SK-N-SH (cell line): ENCODE measurements at regions not wholly inside any gene's neighbourhood (a gene's known extent, or its start where the extent isn't known, plus 50 kb on each side); places are given as distances from the start of the nearest gene placed in this dataset.

ENCODE experiments used
- CTCF ChIA-PET: fragments of 300-600, 350-600 bp; formaldehyde crosslinking; extraction: SDS; loops from one replicate; lab custom pipeline; 2021; lab: Yijun Ruan, JAX
- POLR2A ChIA-PET: fragments of 350-600 bp; sonication (Branson Sonifier 250); formaldehyde crosslinking; extraction: SDS; loops from one replicate; lab custom pipeline; 2020; ENCODE audit warnings: antibody characterized with exemption, inconsistent platforms; lab: Yijun Ruan, JAX
- DNase-seq: peaks from one replicate; pipeline ENCODE4 v3.0.0; 2012
- H2AFZ ChIP-seq: fragments of 200-600 bp; sonication (generic); 2 replicates; pipeline ENCODE4 v1.8.1; 2016; ENCODE audit warnings: antibody characterized with exemption, mild to moderate bottlenecking, low read depth
- H3F3A ChIP-seq: fragments of 200-600 bp; sonication (generic); replicated peaks from 2 replicates; pipeline ENCODE3; 2016; ENCODE audit warnings: antibody characterized with exemption, mild to moderate bottlenecking; ENCODE audit not compliant: insufficient read depth
- H3K27ac ChIP-seq, 2 experiments: fragments of 200-500 bp in 1 of 2; fragments of 200-600 bp in 1 of 2; sonication (Bioruptor generic) in 1 of 2; sonication (generic), shearing (Covaris generic) in 1 of 2; 2 replicates each; pipeline versions ENCODE4 v1.5.1 to v1.6.1; 2014 to 2016; ENCODE audit warnings: low read depth in 2 of 2, inconsistent platforms in 1 of 2, low read length in 1 of 2, mild to moderate bottlenecking in 1 of 2, mixed read lengths in 1 of 2
- H3K27me3 ChIP-seq: fragments of 200-600 bp; sonication (generic), shearing (Covaris generic); 2 replicates; pipeline ENCODE4 v1.6.1; 2016; ENCODE audit warnings: mixed run types; ENCODE audit not compliant: insufficient read depth
- H3K36me3 ChIP-seq, 2 experiments: fragments of 200-500 bp in 1 of 2; fragments of 200-600 bp in 1 of 2; sonication (Bioruptor generic) in 1 of 2; sonication (generic) in 1 of 2; replicated peaks in 1 of 2; 2 replicates each; pipeline versions ENCODE3 to v1.5.1; 2014 to 2016; ENCODE audit warnings: low read length in 1 of 2, mild to moderate bottlenecking in 1 of 2; ENCODE audit not compliant: insufficient read depth in 2 of 2, control insufficient read depth in 1 of 2
- H3K4me1 ChIP-seq, 2 experiments: fragments of 200-500 bp in 1 of 2; fragments of 200-600 bp in 1 of 2; sonication (Bioruptor generic) in 1 of 2; sonication (generic), shearing (Covaris generic) in 1 of 2; 2 replicates each; pipeline versions ENCODE4 v1.5.1 to v1.6.1; 2014 to 2016; ENCODE audit warnings: low read depth in 1 of 2, low read length in 1 of 2, mixed run types in 1 of 2; ENCODE audit not compliant: insufficient read depth in 2 of 2, control insufficient read depth in 1 of 2
- H3K4me2 ChIP-seq: fragments of 200-600 bp; sonication (generic), shearing (Covaris generic); 2 replicates; pipeline ENCODE4 v1.6.1; 2017; ENCODE audit warnings: mixed run types
- H3K4me3 ChIP-seq, 2 experiments: fragments of 200-500 bp in 1 of 2; fragments of 200-600 bp in 1 of 2; sonication (Bioruptor generic) in 1 of 2; sonication (generic), shearing (Covaris generic) in 1 of 2; 2 replicates each; pipeline versions ENCODE4 v1.5.1 to v1.8.1; 2014 to 2016; ENCODE audit warnings: low read depth in 2 of 2, inconsistent platforms in 1 of 2, low read length in 1 of 2, mild to moderate bottlenecking in 1 of 2, mixed read lengths in 1 of 2, moderate library complexity in 1 of 2
- H3K79me2 ChIP-seq: fragments of 200-600 bp; sonication (generic); 2 replicates; pipeline ENCODE4 v1.8.1; 2017; ENCODE audit warnings: mild to moderate bottlenecking; ENCODE audit not compliant: insufficient read depth
- H3K9ac ChIP-seq: fragments of 200-600 bp; sonication (generic); 2 replicates; pipeline ENCODE4 v1.6.1; 2017; ENCODE audit warnings: mixed run types
- H3K9me2 ChIP-seq: fragments of 200-600 bp; sonication (generic); 2 replicates; pipeline ENCODE4 v1.6.1; 2017; ENCODE audit warnings: mixed run types
- H3K9me3 ChIP-seq: fragments of 200-600 bp; sonication (generic); 2 replicates; pipeline ENCODE4 v1.6.1; 2017; ENCODE audit warnings: mixed run types, mild to moderate bottlenecking, moderate library complexity
- H4K20me1 ChIP-seq: fragments of 200-600 bp; sonication (generic); 2 replicates; pipeline ENCODE4 v1.6.1; 2017; ENCODE audit warnings: mild to moderate bottlenecking, mixed run types; ENCODE audit not compliant: insufficient read depth
- CHD2 ChIP-seq: fragments of 150-350 bp; IDR thresholded peaks from 2 replicates; pipeline ENCODE4 v1.6.1; 2018; ENCODE audit warnings: low read length; ENCODE audit not compliant: partially characterized antibody
- CTCF ChIP-seq: fragments of 200-600 bp; sonication (generic); IDR thresholded peaks from 2 replicates; pipeline ENCODE4 v1.6.1; 2017; ENCODE audit warnings: antibody characterized with exemption, mild to moderate bottlenecking, moderate library complexity
- ELF1 ChIP-seq: IDR thresholded peaks from 2 replicates; pipeline ENCODE4 v1.4.0; 2012
- EP300 ChIP-seq, 2 experiments: IDR thresholded peaks; 2 replicates each; pipeline versions ENCODE4 v1.4.0 to v1.6.1; 2012; ENCODE audit warnings: borderline replicate concordance in 1 of 2, low read depth in 1 of 2, low read length in 1 of 2
- EZH2phosphoT487 ChIP-seq: fragments of 200-600 bp; sonication (generic); IDR thresholded peaks from 2 replicates; pipeline ENCODE4 v1.6.1; 2017; ENCODE audit warnings: low read depth, mixed run types, mild to moderate bottlenecking, antibody characterized with exemption, moderate library complexity, borderline replicate concordance
- GABPA ChIP-seq: IDR thresholded peaks from 2 replicates; pipeline ENCODE4 v1.4.0; 2012; ENCODE audit warnings: low read depth, mild to moderate bottlenecking
- GATA2 ChIP-seq: sonication (generic); formaldehyde crosslinking; IDR thresholded peaks from 2 replicates; pipeline ENCODE4 v1.5.0; 2020; ENCODE audit warnings: mild to moderate bottlenecking, missing genetic modification reagents
- JUND ChIP-seq: IDR thresholded peaks from 2 replicates; pipeline ENCODE4 v1.4.0; 2012
- MAX ChIP-seq: IDR thresholded peaks from 2 replicates; pipeline ENCODE4 v1.4.0; 2012; ENCODE audit warnings: low read depth
- MEF2A ChIP-seq: IDR thresholded peaks from 2 replicates; pipeline ENCODE4 v1.4.0; 2012; ENCODE audit warnings: low read depth, borderline replicate concordance
- MXI1 ChIP-seq: IDR thresholded peaks from 2 replicates; pipeline ENCODE4 v1.6.1; 2012; ENCODE audit warnings: mild to moderate bottlenecking, low read depth, low read length, improper control_type of control experiment
- NFIC ChIP-seq: IDR thresholded peaks from 2 replicates; pipeline ENCODE4 v1.4.0; 2012; ENCODE audit warnings: borderline replicate concordance
- NRF1 ChIP-seq: IDR thresholded peaks from 2 replicates; pipeline ENCODE4 v1.6.1; 2012; ENCODE audit warnings: low read depth, mild to moderate bottlenecking, low read length
- RFX5 ChIP-seq: IDR thresholded peaks from 2 replicates; pipeline ENCODE4 v1.6.1; 2012; ENCODE audit warnings: mild to moderate bottlenecking, improper control_type of control experiment, low read length
- SIN3A ChIP-seq: IDR thresholded peaks from 2 replicates; pipeline ENCODE4 v1.6.1; 2012; ENCODE audit warnings: low read depth, mild to moderate bottlenecking, low read length, moderate library complexity, borderline replicate concordance
- TAF1 ChIP-seq: IDR thresholded peaks from 2 replicates; pipeline ENCODE4 v1.6.1; 2012; ENCODE audit warnings: low read depth, mild to moderate bottlenecking, low read length, moderate library complexity, borderline replicate concordance
- TCF12 ChIP-seq: IDR thresholded peaks from 2 replicates; pipeline ENCODE4 v1.4.0; 2012
- WGBS: methylation state at CpG from one replicate; pipeline ENCODE4 v1.1.6; 2017; ENCODE audit warnings: low lambda C conversion rate; 5-methylcytosine and 5-hydroxymethylcytosine counted together
- TF ChIP-seq, protein P1 (sequence below): IDR thresholded peaks from 2 replicates; pipeline ENCODE4 v1.6.1; 2012; ENCODE audit warnings: mild to moderate bottlenecking, low read depth, low read length, moderate library complexity
- TF ChIP-seq, protein P2 (sequence below): IDR thresholded peaks from 2 replicates; pipeline ENCODE4; 2012
- TF ChIP-seq, protein P3 (sequence below): fragments of 150-350 bp; IDR thresholded peaks from 2 replicates; pipeline ENCODE4 v1.6.1; 2016; ENCODE audit warnings: mild to moderate bottlenecking, low read depth, low read length

DNA sequence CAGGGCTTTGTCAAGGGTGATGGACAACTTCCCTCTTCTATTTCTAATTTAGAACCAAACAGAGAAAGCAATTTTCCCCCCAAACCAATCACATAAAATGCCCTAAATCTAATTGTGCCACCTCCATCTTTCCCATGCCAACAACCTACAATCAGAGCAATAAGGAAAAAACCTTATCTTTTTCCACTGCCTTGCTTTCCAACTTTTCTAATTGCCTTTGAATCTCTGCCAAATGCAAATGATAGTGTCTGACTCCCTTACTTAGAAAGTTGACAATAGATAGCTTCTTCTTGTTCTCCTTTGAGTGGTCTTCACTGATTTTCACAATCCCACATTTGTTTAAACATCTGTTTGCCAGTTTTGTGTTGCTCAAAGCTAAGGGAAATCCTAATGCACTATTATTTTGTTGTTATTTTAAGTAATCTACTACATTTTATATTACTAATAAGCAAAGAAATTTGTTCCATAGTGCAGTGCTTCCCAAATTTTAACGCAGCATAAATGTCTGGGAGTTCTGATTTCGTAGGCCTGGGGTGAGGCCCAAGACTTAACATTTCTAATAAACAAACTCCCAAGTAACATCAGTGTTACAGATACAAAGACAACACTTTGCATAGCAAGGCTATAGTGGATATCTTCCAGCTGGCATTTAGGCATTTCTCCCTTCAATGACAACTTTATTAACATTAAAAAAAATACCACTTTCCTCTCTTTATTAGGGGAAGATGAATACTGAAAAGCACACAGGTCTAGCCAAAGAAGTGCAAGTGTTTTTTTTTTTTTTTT lies 696.3 kb upstream of the USP15 start:
- H3K27me3 ChIP-seq: no peaks in the 10 kb centered on the region
- no peak for TF ChIP-seq CHD2
- TF ChIP-seq TAF1: no peak
- TF ChIP-seq ELF1: no peak
- TF ChIP-seq RFX5: no peak
- no peak for TF ChIP-seq NRF1
- TF ChIP-seq EP300 (IDR thresholded peaks at IDR 0.05; ENCODE audit: borderline replicate concordance in 1 of 2, low read depth in 1 of 2, low read length in 1 of 2): no peak
- H2AFZ ChIP-seq: no peak overlapping the region
- ChIA-PET POLR2A (no interaction called here), CTCF (no interaction called here)
- no peak overlapping the region for H3K9ac ChIP-seq
- no peak overlapping the region for H3K4me2 ChIP-seq
- H3K9me2 ChIP-seq: no peaks in the 10 kb centered on the region
- DNase-seq: no peak
- H3K9me3 ChIP-seq: no peaks in the 10 kb centered on the region
- no peak overlapping the region for H3K27ac ChIP-seq
- no peaks in the 10 kb centered on the region for H3K36me3 ChIP-seq
- H3F3A ChIP-seq: no peaks in the 10 kb centered on the region
- H3K4me1 ChIP-seq: no peaks in the 10 kb centered on the region
- 3% methylated on average over 2 of the region's 2 CpGs for WGBS
- no peak overlapping the region for H3K4me3 ChIP-seq
- H4K20me1 ChIP-seq: no peaks in the 10 kb centered on the region
- H3K79me2 ChIP-seq: no peaks in the 10 kb centered on the region

- Histone ChIP-seq H4K20me1 (no peaks in the 10 kb centered on the region), H3K4me3 (no peak overlapping the region), H3K27ac (no peak overlapping the region), H3K9me3 (no peaks in the 10 kb centered on the region), H3K4me2 (no peak overlapping the region), H2AFZ (no peak overlapping the region), H3K9me2 (0 out of 2 replicates have a peak, but pooled peaks cover 1% of the 10 kb centered on the region), H3K4me1 (no peaks in the 10 kb centered on the region), H3K79me2 (no peaks in the 10 kb centered on the region), H3K27me3 (no peaks in the 10 kb centered on the region), H3K36me3 (no peaks in the 10 kb centered on the region), H3K9ac (no peak overlapping the region), H3F3A (no peaks in the 10 kb centered on the region)
- WGBS: 9% methylated on average over 3 of the region's 3 CpGs
- DNase-seq: no peak
- CTCF ChIA-PET: no interaction called here
- POLR2A ChIA-PET: no interaction called here
- TF ChIP-seq SIN3A (no peak), TAF1 (no peak), EP300 (IDR thresholded peaks at IDR 0.05; ENCODE audit: borderline replicate concordance in 1 of 2, low read depth in 1 of 2, low read length in 1 of 2) (no peak), MEF2A (no peak), GATA2 (CRISPR knock-in tag) (no peak), CTCF (no peak), EZH2phosphoT487 (no peak), NFIC (no peak), GABPA (no peak), MAX (no peak), JUND (no peak), TCF12 (no peak), NRF1 (no peak), MXI1 (no peak), RFX5 (no peak)
- TF ChIP-seq, protein P1, sequence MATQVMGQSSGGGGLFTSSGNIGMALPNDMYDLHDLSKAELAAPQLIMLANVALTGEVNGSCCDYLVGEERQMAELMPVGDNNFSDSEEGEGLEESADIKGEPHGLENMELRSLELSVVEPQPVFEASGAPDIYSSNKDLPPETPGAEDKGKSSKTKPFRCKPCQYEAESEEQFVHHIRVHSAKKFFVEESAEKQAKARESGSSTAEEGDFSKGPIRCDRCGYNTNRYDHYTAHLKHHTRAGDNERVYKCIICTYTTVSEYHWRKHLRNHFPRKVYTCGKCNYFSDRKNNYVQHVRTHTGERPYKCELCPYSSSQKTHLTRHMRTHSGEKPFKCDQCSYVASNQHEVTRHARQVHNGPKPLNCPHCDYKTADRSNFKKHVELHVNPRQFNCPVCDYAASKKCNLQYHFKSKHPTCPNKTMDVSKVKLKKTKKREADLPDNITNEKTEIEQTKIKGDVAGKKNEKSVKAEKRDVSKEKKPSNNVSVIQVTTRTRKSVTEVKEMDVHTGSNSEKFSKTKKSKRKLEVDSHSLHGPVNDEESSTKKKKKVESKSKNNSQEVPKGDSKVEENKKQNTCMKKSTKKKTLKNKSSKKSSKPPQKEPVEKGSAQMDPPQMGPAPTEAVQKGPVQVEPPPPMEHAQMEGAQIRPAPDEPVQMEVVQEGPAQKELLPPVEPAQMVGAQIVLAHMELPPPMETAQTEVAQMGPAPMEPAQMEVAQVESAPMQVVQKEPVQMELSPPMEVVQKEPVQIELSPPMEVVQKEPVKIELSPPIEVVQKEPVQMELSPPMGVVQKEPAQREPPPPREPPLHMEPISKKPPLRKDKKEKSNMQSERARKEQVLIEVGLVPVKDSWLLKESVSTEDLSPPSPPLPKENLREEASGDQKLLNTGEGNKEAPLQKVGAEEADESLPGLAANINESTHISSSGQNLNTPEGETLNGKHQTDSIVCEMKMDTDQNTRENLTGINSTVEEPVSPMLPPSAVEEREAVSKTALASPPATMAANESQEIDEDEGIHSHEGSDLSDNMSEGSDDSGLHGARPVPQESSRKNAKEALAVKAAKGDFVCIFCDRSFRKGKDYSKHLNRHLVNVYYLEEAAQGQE: no peak
- TF ChIP-seq, protein P2, sequence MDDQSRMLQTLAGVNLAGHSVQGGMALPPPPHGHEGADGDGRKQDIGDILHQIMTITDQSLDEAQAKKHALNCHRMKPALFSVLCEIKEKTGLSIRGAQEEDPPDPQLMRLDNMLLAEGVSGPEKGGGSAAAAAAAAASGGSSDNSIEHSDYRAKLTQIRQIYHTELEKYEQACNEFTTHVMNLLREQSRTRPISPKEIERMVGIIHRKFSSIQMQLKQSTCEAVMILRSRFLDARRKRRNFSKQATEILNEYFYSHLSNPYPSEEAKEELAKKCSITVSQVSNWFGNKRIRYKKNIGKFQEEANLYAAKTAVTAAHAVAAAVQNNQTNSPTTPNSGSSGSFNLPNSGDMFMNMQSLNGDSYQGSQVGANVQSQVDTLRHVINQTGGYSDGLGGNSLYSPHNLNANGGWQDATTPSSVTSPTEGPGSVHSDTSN: no peak
- TF ChIP-seq, protein P3, sequence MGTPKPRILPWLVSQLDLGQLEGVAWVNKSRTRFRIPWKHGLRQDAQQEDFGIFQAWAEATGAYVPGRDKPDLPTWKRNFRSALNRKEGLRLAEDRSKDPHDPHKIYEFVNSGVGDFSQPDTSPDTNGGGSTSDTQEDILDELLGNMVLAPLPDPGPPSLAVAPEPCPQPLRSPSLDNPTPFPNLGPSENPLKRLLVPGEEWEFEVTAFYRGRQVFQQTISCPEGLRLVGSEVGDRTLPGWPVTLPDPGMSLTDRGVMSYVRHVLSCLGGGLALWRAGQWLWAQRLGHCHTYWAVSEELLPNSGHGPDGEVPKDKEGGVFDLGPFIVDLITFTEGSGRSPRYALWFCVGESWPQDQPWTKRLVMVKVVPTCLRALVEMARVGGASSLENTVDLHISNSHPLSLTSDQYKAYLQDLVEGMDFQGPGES: no peak
Observed at GRCh38 chr12:61564466-61564865, 695.7 kb upstream of the USP15 start.
